K562 (cell line): ENCODE measurements at regions not wholly inside any gene's neighbourhood (a gene's known extent, or its start where the extent isn't known, plus 50 kb on each side); places are given as distances from the start of the nearest gene placed in this dataset.

ENCODE experiments used
- ATAC-seq: fragments of 200-7000 bp; cut with Tn5 transposase; 3 replicates; pipeline ENCODE4 v1.9.1; 2020; ENCODE audit warnings: moderate library complexity
- BruUV-seq: library from RNA; stranded (reverse); fragments of 400-500 nt; replicated peaks from 2 replicates; lab custom pipeline; 2021; lab: Mats Ljungman, UMichigan
- CTCF ChIA-PET: fragments of 300-600 bp; formaldehyde crosslinking; extraction: SDS; loops from one replicate; lab custom pipeline; 2021; ENCODE audit warnings: low intra/inter-chr PET ratio; lab: Yijun Ruan, JAX
- POLR2A ChIA-PET: fragments of 300-600, 350-650 bp; sonication (Branson Sonifier 250); formaldehyde crosslinking; extraction: SDS; loops from one replicate; lab custom pipeline; 2021; ENCODE audit warnings: antibody characterized with exemption, inconsistent platforms; lab: Yijun Ruan, JAX
- DNase-seq, 4 experiments: peaks; one replicate each; pipeline versions ENCODE4 v3.0.0 to v3.0.0-alpha.2; 2011 to 2018; ENCODE audit warnings: low spot score in 3 of 4, mixed read lengths in 3 of 4; ENCODE audit errors: extremely low read depth in 1 of 4
- FAIRE-seq: peaks from 2 replicates; lab custom pipeline; 2011; peaks lifted over from hg19 to GRCh38; lab: Jason Lieb, UNC
- H2AFZ ChIP-seq: 2 replicates; pipeline ENCODE4 v1.6.0; 2011; ENCODE audit warnings: low read depth, low read length, control low read depth, inconsistent platforms
- H3K27ac ChIP-seq: fragments of 200-600 bp; 3 replicates; pipeline ENCODE4 v1.8.0; 2011; ENCODE audit warnings: low read depth, mild to moderate bottlenecking, control low read depth, inconsistent platforms, low read length, moderate library complexity, mixed read lengths; ENCODE audit errors: extremely low read depth
- H3K27me3 ChIP-seq, 2 experiments: fragments of 300-600 bp in 1 of 2; 2 replicates in 1 of 2; 3 replicates in 1 of 2; pipeline versions ENCODE4 v1.6.0 to v1.8.0; 2011; ENCODE audit warnings: inconsistent platforms in 2 of 2, low read length in 2 of 2, mild to moderate bottlenecking in 1 of 2, mixed read lengths in 1 of 2, moderate library complexity in 1 of 2; ENCODE audit not compliant: control insufficient read depth in 2 of 2, insufficient read depth in 2 of 2
- H3K36me3 ChIP-seq: fragments of 300-600 bp; 3 replicates; pipeline ENCODE4 v1.8.0; 2011; ENCODE audit warnings: mild to moderate bottlenecking, low read length, inconsistent platforms; ENCODE audit not compliant: control insufficient read depth, insufficient read depth
- H3K4me1 ChIP-seq, 2 experiments: fragments of 200-600 bp in 1 of 2; replicated peaks in 1 of 2; 2 replicates in 1 of 2; 3 replicates in 1 of 2; pipeline versions ENCODE4 v1.5.1 to v1.8.0; 2011; ENCODE audit warnings: inconsistent platforms in 2 of 2, low read length in 2 of 2, mild to moderate bottlenecking in 1 of 2, mixed read lengths in 1 of 2, moderate library complexity in 1 of 2; ENCODE audit not compliant: control insufficient read depth in 2 of 2, insufficient read depth in 2 of 2
- H3K4me2 ChIP-seq: 2 replicates; pipeline ENCODE4 v1.6.1; 2011; ENCODE audit warnings: low read length, control low read depth, inconsistent platforms, mixed read lengths; ENCODE audit not compliant: insufficient read depth
- H3K4me3 ChIP-seq: fragments of 200-600 bp; sonication (generic), shearing (Covaris generic); 2 replicates; pipeline ENCODE4 v1.5.1; 2016; ENCODE audit warnings: control low read depth, inconsistent platforms
- H3K79me2 ChIP-seq: fragments of 200-600 bp; 3 replicates; pipeline ENCODE4 v1.8.0; 2011; ENCODE audit warnings: low read length, inconsistent platforms; ENCODE audit not compliant: control insufficient read depth, insufficient read depth
- H3K9ac ChIP-seq, 2 experiments: 2 replicates each; pipeline versions ENCODE4 v1.6.0 to v1.6.1; 2011; ENCODE audit warnings: low read depth in 2 of 2, low read length in 2 of 2, control low read depth in 1 of 2, inconsistent platforms in 1 of 2, mild to moderate bottlenecking in 1 of 2, mixed read lengths in 1 of 2; ENCODE audit not compliant: insufficient read depth in 1 of 2
- H3K9me1 ChIP-seq: one replicate; pipeline ENCODE4 v1.6.0; 2011; ENCODE audit warnings: inconsistent platforms, mild to moderate bottlenecking, low read length, moderate library complexity; ENCODE audit not compliant: control insufficient read depth, insufficient read depth
- H3K9me3 ChIP-seq: replicated peaks from 2 replicates; pipeline ENCODE4 v1.5.1; 2011; ENCODE audit warnings: low read depth, low read length, inconsistent platforms; ENCODE audit not compliant: control insufficient read depth, insufficient read depth
- H4K20me1 ChIP-seq: replicated peaks from 2 replicates; pipeline ENCODE4 v1.6.1; 2011; ENCODE audit warnings: low read length, inconsistent platforms, mixed read lengths; ENCODE audit not compliant: control insufficient read depth, insufficient read depth
- BRCA1 ChIP-seq, 2 experiments: fragments of 450-650 bp in 1 of 2; sonication (generic) in 1 of 2; formaldehyde crosslinking in 1 of 2; IDR thresholded peaks; 2 replicates each; pipeline versions ENCODE4 v1.5.0 to v1.6.1; 2017 to 2020; ENCODE audit warnings: mild to moderate bottlenecking in 1 of 2, missing genetic modification reagents in 1 of 2
- BRD9 ChIP-seq: fragments of 450-650 bp; IDR thresholded peaks from 2 replicates; pipeline ENCODE4 v1.6.1; 2018; ENCODE audit warnings: low read depth; ENCODE audit not compliant: partially characterized antibody
- CBX1 ChIP-seq: sonication (generic); IDR thresholded peaks from 2 replicates; pipeline ENCODE4 v1.6.1; 2016; ENCODE audit warnings: antibody characterized with exemption, low read depth, mild to moderate bottlenecking
- FOXP1 ChIP-seq: sonication (generic); formaldehyde crosslinking; IDR thresholded peaks from 2 replicates; pipeline ENCODE4 v1.8.0; 2022; ENCODE audit warnings: mild to moderate bottlenecking, missing genetic modification reagents
- GABPB2 ChIP-seq: fragments of 250-450 bp; sonication (Bioruptor Pico); conservative IDR thresholded peaks from 2 replicates; pipeline ENCODE4 v1.5.1; 2021; ENCODE audit warnings: mild to moderate bottlenecking
- NCOA1 ChIP-seq: fragments of 450-650 bp; IDR thresholded peaks from 2 replicates; pipeline ENCODE4 v1.6.1; 2016; ENCODE audit warnings: low read depth
- PTBP1 ChIP-seq: fragments of 200-400 bp; formaldehyde crosslinking; IDR thresholded peaks from 2 replicates; pipeline ENCODE4 v1.6.1; 2017; ENCODE audit warnings: low read depth, low read length
- RBM39 ChIP-seq: fragments of 200-400 bp; formaldehyde crosslinking; optimal IDR thresholded peaks from 2 replicates; pipeline ENCODE3; 2018; ENCODE audit warnings: low read depth, low read length
- SRSF1 ChIP-seq: fragments of 200-400 bp; formaldehyde crosslinking; IDR thresholded peaks from 2 replicates; pipeline ENCODE4 v1.6.1; 2017; ENCODE audit warnings: mild to moderate bottlenecking, low read depth, low read length, moderate library complexity
- U2AF1 ChIP-seq: fragments of 200-400 bp; formaldehyde crosslinking; optimal IDR thresholded peaks from 2 replicates; pipeline ENCODE3; 2017; ENCODE audit warnings: mild to moderate bottlenecking, low read depth, low read length, moderate library complexity
- ZBED1 ChIP-seq: IDR thresholded peaks from 2 replicates; pipeline ENCODE4 v1.6.1; 2014
- ZBTB26 ChIP-seq: fragments of 450-650 bp; formaldehyde crosslinking; IDR thresholded peaks from 2 replicates; pipeline ENCODE4 v1.4.0; 2022; ENCODE audit warnings: missing genetic modification characterization
- ZNF165 ChIP-seq: fragments of 250-450 bp; sonication (Bioruptor Pico); IDR thresholded peaks from 2 replicates; pipeline ENCODE4 v1.4.0; 2020; ENCODE audit warnings: borderline replicate concordance
- ZNF431 ChIP-seq: sonication (generic); formaldehyde crosslinking; IDR thresholded peaks from 2 replicates; pipeline ENCODE4 v1.8.0; 2022; ENCODE audit warnings: mild to moderate bottlenecking, missing genetic modification reagents
- WGBS: fragments of 100-300 bp; shearing (Covaris generic); methylation state at CpG from one replicate; pipeline ENCODE4 v1.1.6; 2016; ENCODE audit warnings: low coverage, mixed read lengths; ENCODE audit not compliant: insufficient coverage; ENCODE audit errors: missing lambda C conversion rate; 5-methylcytosine and 5-hydroxymethylcytosine counted together
- in situ Hi-C: fragments of 300-500 bp; cut with MboI; formaldehyde crosslinking; loops from 4 replicates; pipeline ENCODE4 v1.15.0; 2018; ENCODE audit warnings: inconsistent platforms, mixed read lengths
- intact Hi-C: fragments of 100-400 bp; cut with micrococcal nuclease; formaldehyde crosslinking; loops from 2 replicates; pipeline ENCODE4 v1.14.2; 2022
- TF ChIP-seq, protein P1 (sequence below): fragments of 450-650 bp; formaldehyde crosslinking; IDR thresholded peaks from 2 replicates; pipeline ENCODE4 v1.4.0; 2020; ENCODE audit warnings: mild to moderate bottlenecking
- TF ChIP-seq, protein P2 (sequence below), 3 experiments: IDR thresholded peaks in 2 of 3; conservative IDR thresholded peaks in 1 of 3; 2 replicates each; pipeline ENCODE4 v1.5.1; 2011 to 2012; ENCODE audit warnings: low read length in 3 of 3, mild to moderate bottlenecking in 3 of 3, control low read depth in 2 of 3, improper control_type of control experiment in 1 of 3, inconsistent platforms in 1 of 3, low read depth in 1 of 3, mixed read lengths in 1 of 3, moderate library complexity in 1 of 3; ENCODE audit not compliant: insufficient read depth in 2 of 3

DNA sequence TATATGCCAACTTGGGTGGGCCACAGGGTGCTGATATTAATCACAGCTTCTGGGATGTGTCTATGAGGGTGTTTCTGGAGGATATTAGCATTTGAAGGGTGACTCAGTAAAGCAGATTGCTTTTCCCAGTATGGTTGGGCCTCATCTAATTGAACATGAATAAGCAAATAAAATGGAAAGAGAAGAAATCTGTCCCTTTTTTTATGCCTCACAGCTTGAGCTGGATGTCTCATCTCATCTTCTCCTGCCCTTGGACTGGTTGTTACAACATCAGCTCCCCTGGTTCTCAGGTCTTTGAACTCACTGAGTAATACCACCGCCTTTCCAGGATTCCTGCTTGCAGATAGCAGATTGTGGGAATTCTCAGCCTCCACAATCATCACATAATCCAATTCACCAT is 1149.2 kb downstream of the PCDH18 start:
- H3K4me2 ChIP-seq: no peak overlapping the region
- H3K4me3 ChIP-seq: no peak overlapping the region
- DNase-seq (no peak), ATAC-seq (no peak), FAIRE-seq (no peak)
- H3K36me3 ChIP-seq: no peaks in the 10 kb centered on the region
- 0% methylated on average over 1 of the region's 1 CpG for WGBS
- intact Hi-C loops: no loop called here
- H3K4me1 ChIP-seq: no peaks in the 10 kb centered on the region
- TF ChIP-seq FOXP1 (CRISPR knock-in tag) (no peak), GABPB2 (no peak), SRSF1 (no peak), ZNF165 (CRISPR knock-in tag) (no peak), PTBP1 (no peak), BRCA1 (IDR thresholded peaks at IDR 0.05) (no peak), BRCA1 (CRISPR knock-in tag; IDR thresholded peaks at IDR 0.05) (no peak), CBX1 (no peak), ZBTB26 (CRISPR knock-in tag) (no peak), RBM39 (no peak), BRD9 (no peak), ZBED1 (no peak), NCOA1 (no peak), ZNF431 (CRISPR knock-in tag) (no peak), U2AF1 (no peak)
- TF ChIP-seq, protein P1, sequence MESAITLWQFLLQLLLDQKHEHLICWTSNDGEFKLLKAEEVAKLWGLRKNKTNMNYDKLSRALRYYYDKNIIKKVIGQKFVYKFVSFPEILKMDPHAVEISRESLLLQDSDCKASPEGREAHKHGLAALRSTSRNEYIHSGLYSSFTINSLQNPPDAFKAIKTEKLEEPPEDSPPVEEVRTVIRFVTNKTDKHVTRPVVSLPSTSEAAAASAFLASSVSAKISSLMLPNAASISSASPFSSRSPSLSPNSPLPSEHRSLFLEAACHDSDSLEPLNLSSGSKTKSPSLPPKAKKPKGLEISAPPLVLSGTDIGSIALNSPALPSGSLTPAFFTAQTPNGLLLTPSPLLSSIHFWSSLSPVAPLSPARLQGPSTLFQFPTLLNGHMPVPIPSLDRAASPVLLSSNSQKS (CRISPR knock-in tag): no peak
- TF ChIP-seq, protein P2, sequence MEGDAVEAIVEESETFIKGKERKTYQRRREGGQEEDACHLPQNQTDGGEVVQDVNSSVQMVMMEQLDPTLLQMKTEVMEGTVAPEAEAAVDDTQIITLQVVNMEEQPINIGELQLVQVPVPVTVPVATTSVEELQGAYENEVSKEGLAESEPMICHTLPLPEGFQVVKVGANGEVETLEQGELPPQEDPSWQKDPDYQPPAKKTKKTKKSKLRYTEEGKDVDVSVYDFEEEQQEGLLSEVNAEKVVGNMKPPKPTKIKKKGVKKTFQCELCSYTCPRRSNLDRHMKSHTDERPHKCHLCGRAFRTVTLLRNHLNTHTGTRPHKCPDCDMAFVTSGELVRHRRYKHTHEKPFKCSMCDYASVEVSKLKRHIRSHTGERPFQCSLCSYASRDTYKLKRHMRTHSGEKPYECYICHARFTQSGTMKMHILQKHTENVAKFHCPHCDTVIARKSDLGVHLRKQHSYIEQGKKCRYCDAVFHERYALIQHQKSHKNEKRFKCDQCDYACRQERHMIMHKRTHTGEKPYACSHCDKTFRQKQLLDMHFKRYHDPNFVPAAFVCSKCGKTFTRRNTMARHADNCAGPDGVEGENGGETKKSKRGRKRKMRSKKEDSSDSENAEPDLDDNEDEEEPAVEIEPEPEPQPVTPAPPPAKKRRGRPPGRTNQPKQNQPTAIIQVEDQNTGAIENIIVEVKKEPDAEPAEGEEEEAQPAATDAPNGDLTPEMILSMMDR (IDR thresholded peaks at IDR 0.05 in 2 of 3, conservative IDR thresholded peaks at IDR 0.05 in 1 of 3; ENCODE audit: insufficient read depth in 2 of 3, low read depth in 1 of 3, low read length in 3 of 3): no peak
- BruUV-seq: no TSS peak
- ChIA-PET CTCF (no interaction called here), POLR2A (no interaction called here)
- no peaks in the 10 kb centered on the region for H3K79me2 ChIP-seq
- H3K9ac ChIP-seq: no peak overlapping the region
- H2AFZ ChIP-seq: no peak overlapping the region
- H3K27ac ChIP-seq: no peak overlapping the region
- no peaks in the 10 kb centered on the region for H3K27me3 ChIP-seq
- no peaks in the 10 kb centered on the region for H3K9me3 ChIP-seq
- no peaks in the 10 kb centered on the region for H3K9me1 ChIP-seq
- H4K20me1 ChIP-seq: no peaks in the 10 kb centered on the region
- in situ Hi-C loops: no loop called here
